ENCODE measurements at regions not wholly inside any gene's neighbourhood (a gene's known extent, or its start where the extent isn't known, plus 50 kb on each side); places are given as distances from the start of the nearest gene placed in this dataset.
A peak's percentile ranks its signal among the peaks of the same experiment; 100 is the strongest.

DNA sequence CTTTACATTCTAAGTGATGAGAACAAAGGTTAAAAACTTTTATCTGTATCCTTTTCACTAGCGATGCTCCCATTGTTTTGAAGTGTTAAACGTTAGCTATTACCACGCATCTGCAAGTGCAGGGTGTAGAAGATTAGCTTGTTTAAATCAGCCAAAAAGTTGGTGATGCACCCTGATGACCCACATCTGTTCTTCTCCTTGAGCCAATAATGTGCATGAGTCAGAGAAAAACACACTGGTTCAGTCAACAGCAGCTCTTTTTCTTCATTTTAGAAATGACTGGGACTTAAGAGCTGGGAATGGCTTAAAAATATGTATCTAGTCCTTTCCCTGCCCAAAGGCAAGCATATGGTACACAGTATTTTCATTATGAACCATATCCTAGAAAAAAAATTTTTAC, 323.5 kb upstream of the PDE3A start:
- Histone ChIP-seq H3K4me3 (replicated peaks in 1 of 4; ENCODE audit: control extremely low read depth in 1 of 4, insufficient read depth in 1 of 4, low read depth in 3 of 4, low read length in 4 of 4) (no peak overlapping the region), H3K4me2 (ENCODE audit: extremely low read depth, insufficient read depth, low read length) (no peak overlapping the region), H2AFZ (ENCODE audit: low read length) (no peak overlapping the region), H3K9me3 (ENCODE audit: control insufficient read depth, insufficient read depth, low read depth, low read length) (no peaks in the 10 kb centered on the region), H4K20me1 (ENCODE audit: control insufficient read depth, extremely low read depth, insufficient read depth, low read length) (no peaks in the 10 kb centered on the region), H3K36me3 (ENCODE audit: control insufficient read depth, insufficient read depth, low read length) (no peaks in the 10 kb centered on the region), H3K4me1 (ENCODE audit: control insufficient read depth, extremely low read depth, insufficient read depth, low read length) (no peaks in the 10 kb centered on the region), H3K9ac (ENCODE audit: insufficient read depth, low read length) (no peak overlapping the region), H3K27me3 (ENCODE audit: control insufficient read depth, insufficient read depth, low read length) (no peaks in the 10 kb centered on the region), H3K79me2 (ENCODE audit: control insufficient read depth, insufficient read depth, low read length) (no peaks in the 10 kb centered on the region), H3K27ac (ENCODE audit: insufficient read depth, low read length) (no peak overlapping the region)
- DNase-seq (ENCODE audit: low read depth in 2 of 2), result peak; percentile 28 to 54
- TF ChIP-seq, protein P1, sequence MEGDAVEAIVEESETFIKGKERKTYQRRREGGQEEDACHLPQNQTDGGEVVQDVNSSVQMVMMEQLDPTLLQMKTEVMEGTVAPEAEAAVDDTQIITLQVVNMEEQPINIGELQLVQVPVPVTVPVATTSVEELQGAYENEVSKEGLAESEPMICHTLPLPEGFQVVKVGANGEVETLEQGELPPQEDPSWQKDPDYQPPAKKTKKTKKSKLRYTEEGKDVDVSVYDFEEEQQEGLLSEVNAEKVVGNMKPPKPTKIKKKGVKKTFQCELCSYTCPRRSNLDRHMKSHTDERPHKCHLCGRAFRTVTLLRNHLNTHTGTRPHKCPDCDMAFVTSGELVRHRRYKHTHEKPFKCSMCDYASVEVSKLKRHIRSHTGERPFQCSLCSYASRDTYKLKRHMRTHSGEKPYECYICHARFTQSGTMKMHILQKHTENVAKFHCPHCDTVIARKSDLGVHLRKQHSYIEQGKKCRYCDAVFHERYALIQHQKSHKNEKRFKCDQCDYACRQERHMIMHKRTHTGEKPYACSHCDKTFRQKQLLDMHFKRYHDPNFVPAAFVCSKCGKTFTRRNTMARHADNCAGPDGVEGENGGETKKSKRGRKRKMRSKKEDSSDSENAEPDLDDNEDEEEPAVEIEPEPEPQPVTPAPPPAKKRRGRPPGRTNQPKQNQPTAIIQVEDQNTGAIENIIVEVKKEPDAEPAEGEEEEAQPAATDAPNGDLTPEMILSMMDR (conservative IDR thresholded peaks at IDR 0.05 in 1 of 2, IDR thresholded peaks at IDR 0.05 in 1 of 2; ENCODE audit: low read depth in 1 of 2, low read length in 2 of 2), result no peak
- no peak for TF ChIP-seq EZH2 (IDR thresholded peaks at IDR 0.05; ENCODE audit: low read length, missing control alignments)

DNA sequence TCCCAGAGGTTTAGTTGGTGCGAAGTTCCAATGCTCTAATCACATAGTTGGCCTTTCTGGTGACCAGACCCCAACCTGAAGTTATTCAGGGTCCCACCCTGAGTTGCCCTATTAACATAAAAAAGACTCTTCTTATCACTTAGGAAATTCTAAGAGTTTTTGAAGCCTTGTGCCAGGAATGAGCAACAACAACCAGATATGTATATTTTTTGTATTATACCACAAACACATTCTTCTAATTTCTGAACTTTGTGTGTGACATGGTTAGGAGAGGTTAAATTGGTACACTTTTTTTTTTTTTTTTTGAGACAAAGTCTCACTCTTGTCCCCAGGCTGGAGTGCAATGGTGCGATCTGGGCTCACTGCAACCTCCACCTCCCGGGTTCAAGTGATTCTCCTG, 320.4 kb upstream of the PDE3A start:
- no peak overlapping the region for H2AFZ ChIP-seq (ENCODE audit: low read length)
- TF ChIP-seq EZH2 (IDR thresholded peaks at IDR 0.05; ENCODE audit: low read length, missing control alignments), result no peak
- TF ChIP-seq, protein P1 (conservative IDR thresholded peaks at IDR 0.05 in 1 of 2, IDR thresholded peaks at IDR 0.05 in 1 of 2; ENCODE audit: low read depth in 1 of 2, low read length in 2 of 2), result no peak

DNA sequence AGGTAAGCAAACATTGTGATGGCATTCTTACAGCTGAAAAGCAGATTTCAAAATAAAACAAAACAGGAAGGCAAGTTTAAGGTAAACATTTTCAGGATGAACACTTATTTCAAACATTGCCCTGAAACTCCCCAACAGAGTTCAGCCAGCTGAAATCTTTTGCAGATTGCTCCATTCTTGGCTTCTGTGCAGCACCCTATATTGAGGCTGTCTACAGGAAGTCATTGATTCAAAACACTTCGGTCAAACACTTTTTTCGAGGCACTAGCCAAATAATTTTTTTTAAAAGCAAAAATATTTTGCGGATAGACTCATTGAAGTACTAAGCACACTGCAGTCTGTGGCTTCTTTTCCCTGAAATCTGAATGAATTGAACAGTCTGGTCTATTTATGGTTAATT, 318.1 kb upstream of the PDE3A start:
- TF ChIP-seq, protein P1 (conservative IDR thresholded peaks at IDR 0.05 in 1 of 2, IDR thresholded peaks at IDR 0.05 in 1 of 2; ENCODE audit: low read depth in 1 of 2, low read length in 2 of 2), result no peak
- no peak for TF ChIP-seq EZH2 (IDR thresholded peaks at IDR 0.05; ENCODE audit: low read length, missing control alignments)
- H3K36me3 ChIP-seq (ENCODE audit: control insufficient read depth, insufficient read depth, low read length), result no peaks in the 10 kb centered on the region
- H3K4me2 ChIP-seq (ENCODE audit: extremely low read depth, insufficient read depth, low read length), result no peak overlapping the region
- H3K4me1 ChIP-seq (ENCODE audit: control insufficient read depth, extremely low read depth, insufficient read depth, low read length), result no peaks in the 10 kb centered on the region
- H3K79me2 ChIP-seq (ENCODE audit: control insufficient read depth, insufficient read depth, low read length), result no peaks in the 10 kb centered on the region
- H3K4me3 ChIP-seq (replicated peaks in 1 of 4; ENCODE audit: control extremely low read depth in 1 of 4, insufficient read depth in 1 of 4, low read depth in 3 of 4, low read length in 4 of 4), result no peak overlapping the region
- no peak overlapping the region for H2AFZ ChIP-seq (ENCODE audit: low read length)
- H3K9ac ChIP-seq (ENCODE audit: insufficient read depth, low read length), result no peak overlapping the region
- DNase-seq (ENCODE audit: low read depth in 2 of 2), result peak; percentile 42 to 57
- no peaks in the 10 kb centered on the region for H4K20me1 ChIP-seq (ENCODE audit: control insufficient read depth, extremely low read depth, insufficient read depth, low read length)
- H3K9me3 ChIP-seq (ENCODE audit: control insufficient read depth, insufficient read depth, low read depth, low read length), result no peaks in the 10 kb centered on the region
- no peak overlapping the region for H3K27ac ChIP-seq (ENCODE audit: insufficient read depth, low read length)
- H3K27me3 ChIP-seq (ENCODE audit: control insufficient read depth, insufficient read depth, low read length), result no peaks in the 10 kb centered on the region

More for the DNA sequence above, 320.4 kb upstream of the PDE3A start:
- Histone ChIP-seq H3K27ac (ENCODE audit: insufficient read depth, low read length) (no peak overlapping the region), H3K4me1 (ENCODE audit: control insufficient read depth, extremely low read depth, insufficient read depth, low read length) (no peaks in the 10 kb centered on the region), H4K20me1 (ENCODE audit: control insufficient read depth, extremely low read depth, insufficient read depth, low read length) (no peaks in the 10 kb centered on the region), H3K9ac (ENCODE audit: insufficient read depth, low read length) (no peak overlapping the region), H3K4me2 (ENCODE audit: extremely low read depth, insufficient read depth, low read length) (no peak overlapping the region), H3K79me2 (ENCODE audit: control insufficient read depth, insufficient read depth, low read length) (no peaks in the 10 kb centered on the region), H3K9me3 (ENCODE audit: control insufficient read depth, insufficient read depth, low read depth, low read length) (no peaks in the 10 kb centered on the region), H3K36me3 (ENCODE audit: control insufficient read depth, insufficient read depth, low read length) (no peaks in the 10 kb centered on the region), H3K4me3 (replicated peaks in 1 of 4; ENCODE audit: control extremely low read depth in 1 of 4, insufficient read depth in 1 of 4, low read depth in 3 of 4, low read length in 4 of 4) (no peak overlapping the region), H3K27me3 (ENCODE audit: control insufficient read depth, insufficient read depth, low read length) (no peaks in the 10 kb centered on the region)
- DNase-seq (ENCODE audit: low read depth in 2 of 2), result no peak

Measured in fibroblast of lung (primary cell).